Neural progenitor cell (in vitro differentiated cells): ENCODE measurements at regions not wholly inside any gene's neighbourhood (a gene's known extent, or its start where the extent isn't known, plus 50 kb on each side); places are given as distances from the start of the nearest gene placed in this dataset.

ENCODE experiments used
- DNase-seq: peaks from one replicate; pipeline ENCODE4 v3.0.0-alpha.2; 2016; ENCODE audit warnings: low spot score
- H2AFZ ChIP-seq: fragments of 200-600 bp; sonication (generic); replicated peaks from 2 replicates; pipeline ENCODE4 v1.6.1; 2016; ENCODE audit warnings: antibody characterized with exemption
- H3F3A ChIP-seq: fragments of 200-600 bp; sonication (generic); 2 replicates; pipeline ENCODE4 v1.6.1; 2016; ENCODE audit warnings: antibody characterized with exemption, low read depth
- H3K27ac ChIP-seq: fragments of 200-600 bp; sonication (generic); 2 replicates; pipeline ENCODE4 v1.5.1; 2016; ENCODE audit warnings: mild to moderate bottlenecking
- H3K27me3 ChIP-seq: fragments of 200-600 bp; sonication (generic); 2 replicates; pipeline ENCODE4 v1.6.1; 2016; ENCODE audit warnings: mild to moderate bottlenecking, moderate library complexity
- H3K36me3 ChIP-seq: fragments of 200-600 bp; sonication (generic); 2 replicates; pipeline ENCODE4 v1.5.1; 2016
- H3K4me1 ChIP-seq: fragments of 200-600 bp; sonication (generic); 2 replicates; pipeline ENCODE4 v1.6.1; 2016; ENCODE audit warnings: mixed run types
- H3K4me2 ChIP-seq: fragments of 200-600 bp; sonication (generic); 2 replicates; pipeline ENCODE4 v1.6.1; 2016
- H3K4me3 ChIP-seq: fragments of 200-600 bp; sonication (generic); 2 replicates; pipeline ENCODE4 v1.5.1; 2016
- H3K79me2 ChIP-seq: fragments of 200-600 bp; sonication (generic); 2 replicates; pipeline ENCODE4 v1.6.1; 2016; ENCODE audit warnings: low read depth
- H3K9ac ChIP-seq: fragments of 200-600 bp; sonication (generic); 2 replicates; pipeline ENCODE4 v1.6.1; 2016
- H3K9me3 ChIP-seq: fragments of 200-600 bp; sonication (generic); 2 replicates; pipeline ENCODE4 v1.5.1; 2016; ENCODE audit warnings: low read depth
- H4K20me1 ChIP-seq: fragments of 200-600 bp; sonication (generic); 2 replicates; pipeline ENCODE4 v1.6.1; 2016; ENCODE audit warnings: low read depth
- H3K27ac Mint-ChIP-seq: 3 replicates; pipeline ENCODE4 v1.8.0; 2021; ENCODE audit warnings: mixed read lengths
- H3K27me3 Mint-ChIP-seq: 2 replicates; pipeline ENCODE4 v1.8.0; 2022; ENCODE audit warnings: low read depth, mild to moderate bottlenecking, inconsistent platforms, moderate library complexity, mixed read lengths; ENCODE audit not compliant: insufficient read depth
- H3K36me3 Mint-ChIP-seq: 3 replicates; pipeline ENCODE4 v1.8.0; 2021; ENCODE audit warnings: mixed read lengths
- H3K4me1 Mint-ChIP-seq: 3 replicates; pipeline ENCODE4 v1.8.0; 2021; ENCODE audit warnings: mixed read lengths
- H3K4me3 Mint-ChIP-seq: 3 replicates; pipeline ENCODE4 v1.8.0; 2021; ENCODE audit warnings: mild to moderate bottlenecking, moderate library complexity, mixed read lengths
- H3K9me3 Mint-ChIP-seq: 3 replicates; pipeline ENCODE4 v1.8.0; 2020; ENCODE audit warnings: mixed read lengths
- EZH2 ChIP-seq: fragments of 200-600 bp; sonication (generic); IDR thresholded peaks from 2 replicates; pipeline ENCODE4 v1.6.1; 2017; ENCODE audit warnings: antibody characterized with exemption, mild to moderate bottlenecking, moderate library complexity
- EZH2phosphoT487 ChIP-seq: fragments of 200-600 bp; sonication (generic); IDR thresholded peaks from 2 replicates; pipeline ENCODE4 v1.6.1; 2017; ENCODE audit warnings: antibody characterized with exemption
- TF ChIP-seq, protein P1 (sequence below): fragments of 200-600 bp; sonication (generic); IDR thresholded peaks from 2 replicates; pipeline ENCODE4 v1.5.1; 2017; ENCODE audit warnings: antibody characterized with exemption, mild to moderate bottlenecking

DNA sequence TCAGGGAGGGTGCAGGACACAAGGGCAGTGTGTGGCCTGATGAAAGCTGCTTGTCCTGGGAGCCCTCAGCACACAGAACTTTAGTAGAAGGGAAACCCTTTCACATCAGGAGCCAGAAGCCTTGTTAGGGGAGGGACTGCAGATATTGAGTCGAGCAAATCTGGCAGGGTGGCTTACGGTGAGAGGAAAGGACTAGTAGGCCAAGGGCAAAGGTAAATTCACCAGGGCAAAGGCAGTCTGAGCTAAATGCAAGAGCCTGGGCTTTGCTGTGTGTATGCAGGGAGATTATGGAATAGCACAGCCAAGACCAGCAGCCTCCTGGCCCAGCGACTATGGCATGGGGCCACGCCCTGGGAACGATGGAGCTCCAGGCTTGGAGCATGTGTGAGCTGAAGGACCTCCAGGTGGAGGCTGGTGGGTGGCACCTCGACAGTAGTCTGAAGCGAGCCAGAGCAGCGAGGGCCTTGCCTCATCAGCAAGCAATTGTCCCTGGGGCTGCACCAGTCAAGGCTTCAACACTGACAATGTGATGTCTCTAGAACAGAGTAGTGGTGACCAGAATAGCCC, 76.1 kb downstream of the CCR1 start:
- no peaks in the 10 kb centered on the region for H3K9me3 Mint-ChIP-seq
- Histone ChIP-seq H3K79me2 (no peaks in the 10 kb centered on the region), H3K4me3 (no peak overlapping the region), H2AFZ (no peak overlapping the region), H3K27ac (no peak overlapping the region), H3K27me3 (no peaks in the 10 kb centered on the region), H3K9me3 (no peaks in the 10 kb centered on the region), H3K4me1 (no peaks in the 10 kb centered on the region), H3K36me3 (no peaks in the 10 kb centered on the region), H4K20me1 (no peaks in the 10 kb centered on the region), H3K4me2 (no peak overlapping the region), H3F3A (no peaks in the 10 kb centered on the region), H3K9ac (no peak overlapping the region)
- no peaks in the 10 kb centered on the region for H3K36me3 Mint-ChIP-seq
- no peak overlapping the region for H3K4me3 Mint-ChIP-seq
- no peak for DNase-seq
- H3K27me3 Mint-ChIP-seq, result no peaks in the 10 kb centered on the region
- no peak for TF ChIP-seq EZH2phosphoT487
- TF ChIP-seq, protein P1, sequence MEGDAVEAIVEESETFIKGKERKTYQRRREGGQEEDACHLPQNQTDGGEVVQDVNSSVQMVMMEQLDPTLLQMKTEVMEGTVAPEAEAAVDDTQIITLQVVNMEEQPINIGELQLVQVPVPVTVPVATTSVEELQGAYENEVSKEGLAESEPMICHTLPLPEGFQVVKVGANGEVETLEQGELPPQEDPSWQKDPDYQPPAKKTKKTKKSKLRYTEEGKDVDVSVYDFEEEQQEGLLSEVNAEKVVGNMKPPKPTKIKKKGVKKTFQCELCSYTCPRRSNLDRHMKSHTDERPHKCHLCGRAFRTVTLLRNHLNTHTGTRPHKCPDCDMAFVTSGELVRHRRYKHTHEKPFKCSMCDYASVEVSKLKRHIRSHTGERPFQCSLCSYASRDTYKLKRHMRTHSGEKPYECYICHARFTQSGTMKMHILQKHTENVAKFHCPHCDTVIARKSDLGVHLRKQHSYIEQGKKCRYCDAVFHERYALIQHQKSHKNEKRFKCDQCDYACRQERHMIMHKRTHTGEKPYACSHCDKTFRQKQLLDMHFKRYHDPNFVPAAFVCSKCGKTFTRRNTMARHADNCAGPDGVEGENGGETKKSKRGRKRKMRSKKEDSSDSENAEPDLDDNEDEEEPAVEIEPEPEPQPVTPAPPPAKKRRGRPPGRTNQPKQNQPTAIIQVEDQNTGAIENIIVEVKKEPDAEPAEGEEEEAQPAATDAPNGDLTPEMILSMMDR, result no peak
- no peak for TF ChIP-seq EZH2
- no peaks in the 10 kb centered on the region for H3K4me1 Mint-ChIP-seq
- H3K27ac Mint-ChIP-seq, result no peak overlapping the region

DNA sequence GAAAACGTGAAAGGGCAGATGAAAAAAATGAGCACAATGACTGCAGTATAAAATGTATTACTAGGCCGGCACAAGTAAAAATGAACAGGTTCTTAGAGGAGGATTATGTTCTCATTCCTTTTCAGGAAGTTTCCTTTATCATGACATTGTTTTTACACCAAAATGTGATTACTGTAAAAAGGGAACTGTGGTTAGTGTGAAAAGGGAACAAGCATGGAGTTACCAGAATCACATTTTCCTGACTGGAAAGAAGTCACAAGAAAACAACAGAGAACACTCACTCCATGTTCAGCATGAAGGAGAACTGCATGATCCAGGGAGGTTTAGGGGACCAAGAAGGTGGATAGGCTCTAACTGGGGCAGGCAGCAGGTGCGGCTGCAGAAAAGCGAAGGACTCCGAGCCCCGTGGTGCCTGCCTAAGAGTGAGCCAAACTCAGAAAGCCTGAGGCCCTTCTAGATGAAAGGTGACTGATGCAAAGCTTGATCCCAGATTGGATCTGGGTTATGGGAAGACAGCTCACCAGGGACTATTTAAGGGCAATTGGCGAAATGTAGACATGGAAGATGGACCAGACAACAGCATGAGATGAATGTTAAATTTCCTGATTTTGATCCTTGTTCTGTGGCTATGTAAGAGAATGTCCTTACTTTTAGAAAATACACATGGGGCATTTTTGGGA, 77.3 kb downstream of the CCR1 start:
- H3K4me3 ChIP-seq, result no peak overlapping the region
- no peaks in the 10 kb centered on the region for H4K20me1 ChIP-seq
- TF ChIP-seq, protein P1, result no peak
- TF ChIP-seq EZH2 (no peak), EZH2phosphoT487 (no peak)
- Mint-ChIP-seq H3K27ac (no peak overlapping the region), H3K4me1 (no peaks in the 10 kb centered on the region), H3K27me3 (no peaks in the 10 kb centered on the region), H3K36me3 (no peaks in the 10 kb centered on the region), H3K9me3 (no peaks in the 10 kb centered on the region), H3K4me3 (no peak overlapping the region)
- no peaks in the 10 kb centered on the region for H3K36me3 ChIP-seq
- H3K27ac ChIP-seq, result no peak overlapping the region
- DNase-seq, result no peak
- H2AFZ ChIP-seq, result no peak overlapping the region
- no peaks in the 10 kb centered on the region for H3K9me3 ChIP-seq
- no peaks in the 10 kb centered on the region for H3K4me1 ChIP-seq
- H3K9ac ChIP-seq, result no peak overlapping the region
- no peaks in the 10 kb centered on the region for H3K27me3 ChIP-seq
- no peaks in the 10 kb centered on the region for H3F3A ChIP-seq
- H3K79me2 ChIP-seq, result no peaks in the 10 kb centered on the region
- no peak overlapping the region for H3K4me2 ChIP-seq

DNA sequence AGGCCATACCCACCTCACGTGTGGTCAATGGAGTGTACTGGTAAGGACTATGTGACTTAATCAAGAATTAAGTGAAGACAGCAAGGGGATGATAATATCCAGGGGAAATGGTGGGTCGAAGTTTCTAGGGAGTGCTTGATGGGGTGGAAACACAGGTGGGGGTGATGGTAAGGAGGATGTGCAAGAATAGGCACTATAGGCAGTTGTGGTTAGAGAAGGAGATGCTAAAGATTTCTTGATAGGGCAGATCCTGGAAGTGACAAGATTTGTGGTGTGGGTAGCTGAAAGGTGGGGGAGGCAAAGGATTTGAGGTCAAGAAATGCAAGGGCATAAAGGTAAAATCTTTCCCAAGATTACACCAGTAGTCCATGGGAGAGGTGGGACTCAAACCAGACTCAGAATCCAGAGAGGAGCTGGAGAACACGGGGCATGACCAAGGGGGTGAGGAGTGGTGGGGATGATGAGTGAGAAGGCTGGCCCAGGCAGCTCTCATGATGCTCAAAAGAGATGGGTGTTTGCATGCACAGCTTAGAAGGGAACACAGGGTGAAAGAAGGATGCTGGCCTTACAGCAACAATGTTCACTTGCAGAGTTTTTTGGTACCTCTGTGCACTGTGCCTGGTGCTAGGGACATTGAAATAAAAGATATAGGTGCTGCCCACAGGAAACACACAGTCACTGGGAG, 78.4 kb downstream of the CCR1 start:
- H3K9me3 Mint-ChIP-seq, result no peaks in the 10 kb centered on the region
- no peak overlapping the region for H3K27ac Mint-ChIP-seq
- no peaks in the 10 kb centered on the region for H3K79me2 ChIP-seq
- no peaks in the 10 kb centered on the region for H3K36me3 ChIP-seq
- peaks cover 1% of the 10 kb centered on the region for H3K4me1 Mint-ChIP-seq
- H3F3A ChIP-seq, result no peaks in the 10 kb centered on the region
- H4K20me1 ChIP-seq, result no peaks in the 10 kb centered on the region
- H3K4me3 ChIP-seq, result no peak overlapping the region
- no peaks in the 10 kb centered on the region for H3K27me3 ChIP-seq
- no peaks in the 10 kb centered on the region for H3K9me3 ChIP-seq
- DNase-seq, result no peak
- no peak overlapping the region for H3K9ac ChIP-seq
- no peaks in the 10 kb centered on the region for H3K36me3 Mint-ChIP-seq
- no peak overlapping the region for H3K4me3 Mint-ChIP-seq
- no peak overlapping the region for H2AFZ ChIP-seq
- H3K4me2 ChIP-seq, result no peak overlapping the region
- no peak overlapping the region for H3K27ac ChIP-seq
- no peaks in the 10 kb centered on the region for H3K27me3 Mint-ChIP-seq
- H3K4me1 ChIP-seq, result no peaks in the 10 kb centered on the region
- TF ChIP-seq EZH2phosphoT487, result no peak

DNA sequence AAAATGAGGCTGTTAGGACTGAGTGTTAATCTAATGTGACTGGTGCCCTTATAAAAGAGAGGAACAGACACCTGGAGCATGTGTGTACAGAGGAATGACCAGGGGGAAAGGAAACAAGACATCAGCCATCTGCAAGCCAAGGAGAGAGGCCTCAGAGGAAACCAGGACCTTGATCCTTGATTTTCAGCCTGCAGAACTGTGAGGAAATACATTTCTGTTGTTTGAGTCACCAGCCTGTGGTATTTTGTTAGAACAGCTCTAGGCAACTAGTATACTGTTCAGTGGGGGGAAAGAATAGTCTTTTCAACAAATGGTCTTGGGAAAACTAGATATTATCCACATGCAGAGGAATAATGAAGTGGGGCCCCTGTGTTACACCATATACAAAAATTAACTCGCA, 80.6 kb downstream of the CCR1 start:
- H3K9me3 Mint-ChIP-seq, result no peaks in the 10 kb centered on the region
- DNase-seq, result no peak
- Histone ChIP-seq H3K79me2 (no peaks in the 10 kb centered on the region), H3K27ac (no peak overlapping the region), H3F3A (no peaks in the 10 kb centered on the region), H4K20me1 (no peaks in the 10 kb centered on the region), H3K27me3 (no peaks in the 10 kb centered on the region), H3K9ac (no peak overlapping the region), H3K4me1 (peaks cover 4% of the 10 kb centered on the region), H3K9me3 (no peaks in the 10 kb centered on the region), H3K4me3 (no peak overlapping the region), H2AFZ (no peak overlapping the region), H3K4me2 (no peak overlapping the region), H3K36me3 (no peaks in the 10 kb centered on the region)
- H3K4me3 Mint-ChIP-seq, result no peak overlapping the region
- no peaks in the 10 kb centered on the region for H3K27me3 Mint-ChIP-seq
- TF ChIP-seq EZH2phosphoT487 (no peak), EZH2 (no peak)
- TF ChIP-seq, protein P1, result no peak
- peaks cover 9% of the 10 kb centered on the region for H3K4me1 Mint-ChIP-seq
- H3K27ac Mint-ChIP-seq, result no peak overlapping the region
- no peaks in the 10 kb centered on the region for H3K36me3 Mint-ChIP-seq
